Sigmoid colon (tissue), 4 donors: ENCODE measurements at regions not wholly inside any gene's neighbourhood (a gene's known extent, or its start where the extent isn't known, plus 50 kb on each side); places are given as distances from the start of the nearest gene placed in this dataset.

Source experiments
- EP300 ChIP-seq, 4 donors: sonication (generic); formaldehyde crosslinking; IDR thresholded peaks; one replicate each; pipeline ENCODE4 v1.6.1; 2017; ENCODE audit warnings: antibody characterized with exemption in 4 of 4
- POLR2A ChIP-seq, 2 donors: fragments of 450-650 bp; IDR thresholded peaks; one replicate each; pipeline ENCODE4 v1.6.1; 2016; ENCODE audit warnings: antibody characterized with exemption in 2 of 2, mild to moderate bottlenecking in 2 of 2, moderate library complexity in 2 of 2
- POLR2AphosphoS5 ChIP-seq, 4 donors: sonication (generic); formaldehyde crosslinking; IDR thresholded peaks; one replicate each; pipeline ENCODE4 v1.6.1; 2017; ENCODE audit warnings: antibody characterized with exemption in 4 of 4
- TF ChIP-seq, protein P1 (sequence below), 4 experiments: fragments of 450-650 bp in 3 of 4; fragments of 200-600 bp in 1 of 4; IDR thresholded peaks; one replicate each; pipeline ENCODE4 v1.5.1; 2016 to 2019; ENCODE audit warnings: antibody characterized with exemption in 4 of 4, mild to moderate bottlenecking in 3 of 4, moderate library complexity in 2 of 4

DNA sequence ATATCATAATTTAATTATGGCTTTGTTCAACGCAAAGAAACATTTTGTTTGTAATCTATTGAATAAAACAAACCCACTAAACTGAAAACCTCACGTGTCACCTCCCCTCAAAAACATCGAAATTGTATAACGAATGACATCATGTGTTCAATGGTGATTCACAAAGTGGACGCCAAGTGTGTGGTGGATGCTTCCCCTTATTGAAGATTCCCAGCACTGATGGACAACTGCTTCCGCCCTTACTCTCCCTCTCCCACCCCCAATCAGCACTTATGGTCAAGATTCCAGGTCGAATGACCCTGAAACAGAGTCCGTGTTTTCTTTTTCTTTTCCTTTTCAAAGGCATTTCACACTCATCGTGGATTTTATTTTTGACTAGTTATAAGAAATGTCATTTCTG, 383.0 kb upstream of the SMIM21 start:
- TF ChIP-seq, protein P1, sequence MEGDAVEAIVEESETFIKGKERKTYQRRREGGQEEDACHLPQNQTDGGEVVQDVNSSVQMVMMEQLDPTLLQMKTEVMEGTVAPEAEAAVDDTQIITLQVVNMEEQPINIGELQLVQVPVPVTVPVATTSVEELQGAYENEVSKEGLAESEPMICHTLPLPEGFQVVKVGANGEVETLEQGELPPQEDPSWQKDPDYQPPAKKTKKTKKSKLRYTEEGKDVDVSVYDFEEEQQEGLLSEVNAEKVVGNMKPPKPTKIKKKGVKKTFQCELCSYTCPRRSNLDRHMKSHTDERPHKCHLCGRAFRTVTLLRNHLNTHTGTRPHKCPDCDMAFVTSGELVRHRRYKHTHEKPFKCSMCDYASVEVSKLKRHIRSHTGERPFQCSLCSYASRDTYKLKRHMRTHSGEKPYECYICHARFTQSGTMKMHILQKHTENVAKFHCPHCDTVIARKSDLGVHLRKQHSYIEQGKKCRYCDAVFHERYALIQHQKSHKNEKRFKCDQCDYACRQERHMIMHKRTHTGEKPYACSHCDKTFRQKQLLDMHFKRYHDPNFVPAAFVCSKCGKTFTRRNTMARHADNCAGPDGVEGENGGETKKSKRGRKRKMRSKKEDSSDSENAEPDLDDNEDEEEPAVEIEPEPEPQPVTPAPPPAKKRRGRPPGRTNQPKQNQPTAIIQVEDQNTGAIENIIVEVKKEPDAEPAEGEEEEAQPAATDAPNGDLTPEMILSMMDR (IDR thresholded peaks at IDR 0.05), result no peak
- TF ChIP-seq POLR2AphosphoS5 (IDR thresholded peaks at IDR 0.05) (no peak), POLR2A (IDR thresholded peaks at IDR 0.05) (no peak), EP300 (IDR thresholded peaks at IDR 0.05) (no peak)
